PC-9 (cell line): ENCODE measurements at regions not wholly inside any gene's neighbourhood (a gene's known extent, or its start where the extent isn't known, plus 50 kb on each side); places are given as distances from the start of the nearest gene placed in this dataset.
"Not testable (repeated sequence)": the region's sequence is repeated elsewhere in the genome, so short reads cannot be mapped to it uniquely, and the experiment has no call there.

Source experiments
- BruUV-seq: library from RNA; stranded (reverse); fragments of 400-500 nt; replicated peaks from 2 replicates; lab custom pipeline; 2021; lab: Mats Ljungman, UMichigan
- CTCF ChIA-PET: fragments of 300-600 bp; sonication (Branson Sonifier 250); formaldehyde crosslinking; loops from one replicate; lab custom pipeline; 2022; ENCODE audit warnings: antibody characterized with exemption; lab: Charles Lee
- POLR2A ChIA-PET: fragments of 300-600 bp; sonication (Branson Sonifier 250); formaldehyde crosslinking; loops from one replicate; lab custom pipeline; 2022; ENCODE audit warnings: antibody characterized with exemption; ENCODE audit not compliant: unreplicated experiment; lab: Charles Lee
- DNase-seq, 2 experiments: peaks; one replicate each; pipeline versions ENCODE4 v3.0.0 to v3.0.0-alpha.2; 2015 to 2022; ENCODE audit warnings: mixed read lengths in 1 of 2
- H2AFZ ChIP-seq: fragments of 200-600 bp; sonication (generic); 2 replicates; pipeline ENCODE4 v1.8.1; 2017; ENCODE audit warnings: antibody characterized with exemption
- H3F3A ChIP-seq: fragments of 200-600 bp; sonication (generic); 2 replicates; pipeline ENCODE4 v1.8.1; 2017; ENCODE audit warnings: antibody characterized with exemption, mild to moderate bottlenecking, low read depth; ENCODE audit not compliant: insufficient read depth
- H3K27ac ChIP-seq: fragments of 200-600 bp; sonication (generic); 2 replicates; pipeline ENCODE4 v1.6.1; 2016; ENCODE audit warnings: mixed run types
- H3K27me3 ChIP-seq: fragments of 200-600 bp; sonication (generic); 2 replicates; pipeline ENCODE4 v1.6.1; 2016; ENCODE audit warnings: low read depth, mixed run types; ENCODE audit not compliant: insufficient read depth
- H3K36me3 ChIP-seq: fragments of 200-600 bp; sonication (generic); 2 replicates; pipeline ENCODE4 v1.6.1; 2016; ENCODE audit warnings: low read depth, mixed run types
- H3K4me1 ChIP-seq: fragments of 200-600 bp; sonication (generic); replicated peaks from 2 replicates; pipeline ENCODE4 v1.6.1; 2016; ENCODE audit warnings: mixed run types; ENCODE audit not compliant: insufficient read depth
- H3K4me2 ChIP-seq: fragments of 200-600 bp; sonication (generic); 2 replicates; pipeline ENCODE4 v1.6.1; 2017; ENCODE audit warnings: mixed run types
- H3K4me3 ChIP-seq: fragments of 200-600 bp; sonication (generic); 2 replicates; pipeline ENCODE4 v1.6.1; 2016; ENCODE audit warnings: mixed run types
- H3K79me2 ChIP-seq: fragments of 200-600 bp; sonication (generic); 2 replicates; pipeline ENCODE4 v1.6.1; 2017; ENCODE audit warnings: low read depth, mixed run types
- H3K9me2 ChIP-seq: fragments of 200-600 bp; sonication (generic); 2 replicates; pipeline ENCODE4 v1.8.1; 2017; ENCODE audit warnings: mild to moderate bottlenecking; ENCODE audit not compliant: insufficient read depth
- H3K9me3 ChIP-seq: fragments of 200-600 bp; sonication (generic); 2 replicates; pipeline ENCODE4 v1.8.1; 2016; ENCODE audit warnings: low read depth; ENCODE audit not compliant: insufficient read depth
- H4K20me1 ChIP-seq: fragments of 200-600 bp; sonication (generic); 2 replicates; pipeline ENCODE4 v1.8.1; 2017; ENCODE audit not compliant: insufficient read depth
- CTCF ChIP-seq: fragments of 200-600 bp; sonication (generic); conservative IDR thresholded peaks from 2 replicates; pipeline ENCODE4 v1.6.1; 2017; ENCODE audit warnings: mixed run types, antibody characterized with exemption, mild to moderate bottlenecking, moderate library complexity
- EZH2 ChIP-seq: fragments of 200-600 bp; sonication (generic); IDR thresholded peaks from 2 replicates; pipeline ENCODE4 v1.8.0; 2017; ENCODE audit warnings: antibody characterized with exemption, low read depth
- intact Hi-C: fragments of 100-400 bp; cut with micrococcal nuclease; formaldehyde crosslinking; loops from one replicate; pipeline ENCODE4 v1.10.0; 2022; ENCODE audit not compliant: unreplicated experiment

GRCh38 chr11:34773211-34773610 lies 143.0 kb downstream of the APIP start:
- H3K9me3 ChIP-seq = no peaks in the 10 kb centered on the region
- H3K27me3 ChIP-seq = no peaks in the 10 kb centered on the region
- no peaks in the 10 kb centered on the region for H3K9me2 ChIP-seq
- no peaks in the 10 kb centered on the region for H4K20me1 ChIP-seq
- H3F3A ChIP-seq = no peaks in the 10 kb centered on the region
- no peak overlapping the region for H3K4me2 ChIP-seq
- peaks cover 11% of the 10 kb centered on the region for H3K4me1 ChIP-seq
- no peak overlapping the region for H2AFZ ChIP-seq
- BruUV-seq = no TSS peak
- no peaks in the 10 kb centered on the region for H3K36me3 ChIP-seq
- ChIA-PET POLR2A (no interaction called here), CTCF (no interaction called here)
- DNase-seq = no peak
- intact Hi-C loops = no loop called here
- TF ChIP-seq CTCF (no peak), EZH2 (no peak)
- H3K79me2 ChIP-seq = no peaks in the 10 kb centered on the region
- no peak overlapping the region for H3K4me3 ChIP-seq
- H3K27ac ChIP-seq = no peak overlapping the region

GRCh38 chr11:34770111-34770510 lies 146.1 kb downstream of the APIP start:
- Histone ChIP-seq H3K9me2 (no peaks in the 10 kb centered on the region), H3K27ac (no peak overlapping the region)
- intact Hi-C loops = no loop called here

GRCh38 chr11:34769224-34769623 lies 147.0 kb downstream of the APIP start:
- Histone ChIP-seq H3K4me1 (peaks cover 10% of the 10 kb centered on the region), H3K9me2 (no peaks in the 10 kb centered on the region), H4K20me1 (no peaks in the 10 kb centered on the region), H3K4me3 (no peak overlapping the region), H3K27ac (no peak overlapping the region), H3K4me2 (no peak overlapping the region), H3K36me3 (no peaks in the 10 kb centered on the region), H3K79me2 (no peaks in the 10 kb centered on the region), H3K27me3 (no peaks in the 10 kb centered on the region), H2AFZ (no peak overlapping the region), H3K9me3 (no peaks in the 10 kb centered on the region; the same call in 1 of the 2 replicates), H3F3A (no peaks in the 10 kb centered on the region)
- ChIA-PET POLR2A (interaction anchor here (0.6 to 0.7 kb wide), 2 partner anchors 115 to 198 kb away, joined by 3 to 8 read pairs; no protein-coding TSS in a partner anchor), CTCF (interaction anchor here (0.7 kb wide), 1 partner anchor 142 kb away, joined by 3 read pairs; no protein-coding TSS in a partner anchor)
- DNase-seq = no peak
- TF ChIP-seq CTCF = no peak
- TF ChIP-seq EZH2 = no peak
- intact Hi-C loops = no loop called here
- BruUV-seq = no TSS peak

More at GRCh38 chr11:34770111-34770510, 146.1 kb downstream of the APIP start:
- Histone ChIP-seq H3K4me2 (no peak overlapping the region), H3K4me3 (no peak overlapping the region), H3K9me3 (no peaks in the 10 kb centered on the region; the same call in 1 of the 2 replicates), H3K79me2 (no peaks in the 10 kb centered on the region), H4K20me1 (no peaks in the 10 kb centered on the region), H3F3A (no peaks in the 10 kb centered on the region), H3K4me1 (peaks cover 11% of the 10 kb centered on the region), H2AFZ (no peak overlapping the region), H3K27me3 (no peaks in the 10 kb centered on the region), H3K36me3 (no peaks in the 10 kb centered on the region)
- POLR2A ChIA-PET = no interaction called here
- BruUV-seq = no TSS peak
- CTCF ChIA-PET = no interaction called here
- DNase-seq = no peak
- TF ChIP-seq CTCF = no peak
- TF ChIP-seq EZH2 = no peak

- H3K36me3 ChIP-seq, DNase-seq, H3K4me3 ChIP-seq, BruUV-seq, H3K9me2 ChIP-seq, intact Hi-C loops, CTCF ChIA-PET, H4K20me1 ChIP-seq, H3K27me3 ChIP-seq, H3K79me2 ChIP-seq, H3K4me1 ChIP-seq, H3K27ac ChIP-seq, H2AFZ ChIP-seq, POLR2A ChIA-PET, H3F3A ChIP-seq, H3K4me2 ChIP-seq, H3K9me3 ChIP-seq: not testable (repeated sequence)
Observed at GRCh38 chr11:34762625-34763024, 141.7 kb downstream of the EHF start.
